HepG2 (cell line): ENCODE measurements at regions not wholly inside any gene's neighbourhood (a gene's known extent, or its start where the extent isn't known, plus 50 kb on each side); places are given as distances from the start of the nearest gene placed in this dataset.

ENCODE experiments used
- ARID2 ChIP-seq: sonication (generic); formaldehyde crosslinking; IDR thresholded peaks from 2 replicates; pipeline ENCODE4 v1.8.1; 2022; ENCODE audit warnings: mild to moderate bottlenecking, missing genetic modification reagents, borderline replicate concordance
- ARNTL ChIP-seq: sonication (generic); formaldehyde crosslinking; IDR thresholded peaks from 2 replicates; pipeline ENCODE4 v1.4.0; 2020; ENCODE audit warnings: mild to moderate bottlenecking, missing genetic modification reagents
- BATF2 ChIP-seq: sonication (generic); formaldehyde crosslinking; IDR thresholded peaks from 2 replicates; pipeline ENCODE4 v1.8.0; 2022; ENCODE audit warnings: mild to moderate bottlenecking, missing genetic modification reagents, moderate library complexity
- CHCHD3 ChIP-seq: sonication (generic); formaldehyde crosslinking; IDR thresholded peaks from 2 replicates; pipeline ENCODE4 v1.8.0; 2022; ENCODE audit warnings: mild to moderate bottlenecking, missing genetic modification reagents, moderate library complexity
- MIER3 ChIP-seq: IDR thresholded peaks from 2 replicates; pipeline ENCODE4 v1.6.1; 2016; ENCODE audit warnings: missing compliant biosample characterization, borderline replicate concordance
- ZNF264 ChIP-seq: sonication (generic); formaldehyde crosslinking; IDR thresholded peaks from 2 replicates; pipeline ENCODE4 v1.4.0; 2020; ENCODE audit warnings: missing genetic modification reagents
- ZNF318 ChIP-seq: sonication (generic); formaldehyde crosslinking; IDR thresholded peaks from 2 replicates; pipeline ENCODE4 v1.4.0; 2020; ENCODE audit warnings: mild to moderate bottlenecking, missing genetic modification reagents
- ZNF564 ChIP-seq: sonication (generic); formaldehyde crosslinking; IDR thresholded peaks from 2 replicates; pipeline ENCODE4 v1.8.1; 2023; ENCODE audit warnings: mild to moderate bottlenecking, missing genetic modification reagents
- ZNF605 ChIP-seq: sonication (generic); formaldehyde crosslinking; IDR thresholded peaks from 2 replicates; pipeline ENCODE4 v1.8.0; 2022; ENCODE audit warnings: mild to moderate bottlenecking, missing genetic modification reagents
- ZNF615 ChIP-seq: sonication (generic); formaldehyde crosslinking; IDR thresholded peaks from 2 replicates; pipeline ENCODE4 v1.5.0; 2020; ENCODE audit warnings: mild to moderate bottlenecking, missing genetic modification reagents, borderline replicate concordance
- ZNF776 ChIP-seq: sonication (generic); formaldehyde crosslinking; IDR thresholded peaks from 2 replicates; pipeline ENCODE4 v1.4.0; 2020; ENCODE audit warnings: mild to moderate bottlenecking, missing genetic modification reagents
- ZNF790 ChIP-seq: sonication (generic); formaldehyde crosslinking; IDR thresholded peaks from 2 replicates; pipeline ENCODE4 v1.8.0; 2022; ENCODE audit warnings: missing genetic modification reagents, mild to moderate bottlenecking, borderline replicate concordance
- TF ChIP-seq, protein P1 (sequence below): sonication (generic); formaldehyde crosslinking; IDR thresholded peaks from 2 replicates; pipeline ENCODE4 v1.5.1; 2020; ENCODE audit warnings: missing genetic modification reagents, mild to moderate bottlenecking, borderline replicate concordance
- TF ChIP-seq, protein P2 (sequence below): sonication (generic); formaldehyde crosslinking; IDR thresholded peaks from 2 replicates; pipeline ENCODE4 v1.4.0; 2020; ENCODE audit warnings: mild to moderate bottlenecking, missing genetic modification reagents
- TF ChIP-seq, protein P3 (sequence below): IDR thresholded peaks from 2 replicates; pipeline ENCODE4 v1.6.1; 2016; ENCODE audit warnings: low read depth

GRCh38 chr2:42924418-42924886 is 132.1 kb upstream of the HAAO start (continued):
- TF ChIP-seq ZNF615 (CRISPR knock-in tag) (0 out of 2 replicates have a peak, but pooled peaks have one; percentile 29), MIER3 (CRISPR knock-in tag) (0 out of 2 replicates have a peak, but pooled peaks have one; percentile 51), ZNF318 (CRISPR knock-in tag) (0 out of 2 replicates have a peak, but pooled peaks have one; percentile 73), ZNF264 (no peak), ZNF564 (CRISPR knock-in tag) (peak; percentile 30; the same call in 1 of the 2 replicates), ZNF790 (CRISPR knock-in tag) (no peak), BATF2 (CRISPR knock-in tag) (peak; percentile 32; the same call in 1 of the 2 replicates), ZNF776 (CRISPR knock-in tag) (no peak), ARID2 (CRISPR knock-in tag) (peak; percentile 64), ARNTL (CRISPR knock-in tag) (peak; percentile 83), CHCHD3 (CRISPR knock-in tag) (0 out of 2 replicates have a peak, but pooled peaks have one; percentile 73), ZNF605 (CRISPR knock-in tag) (peak; percentile 10; the same call in 1 of the 2 replicates)
- TF ChIP-seq, protein P1, sequence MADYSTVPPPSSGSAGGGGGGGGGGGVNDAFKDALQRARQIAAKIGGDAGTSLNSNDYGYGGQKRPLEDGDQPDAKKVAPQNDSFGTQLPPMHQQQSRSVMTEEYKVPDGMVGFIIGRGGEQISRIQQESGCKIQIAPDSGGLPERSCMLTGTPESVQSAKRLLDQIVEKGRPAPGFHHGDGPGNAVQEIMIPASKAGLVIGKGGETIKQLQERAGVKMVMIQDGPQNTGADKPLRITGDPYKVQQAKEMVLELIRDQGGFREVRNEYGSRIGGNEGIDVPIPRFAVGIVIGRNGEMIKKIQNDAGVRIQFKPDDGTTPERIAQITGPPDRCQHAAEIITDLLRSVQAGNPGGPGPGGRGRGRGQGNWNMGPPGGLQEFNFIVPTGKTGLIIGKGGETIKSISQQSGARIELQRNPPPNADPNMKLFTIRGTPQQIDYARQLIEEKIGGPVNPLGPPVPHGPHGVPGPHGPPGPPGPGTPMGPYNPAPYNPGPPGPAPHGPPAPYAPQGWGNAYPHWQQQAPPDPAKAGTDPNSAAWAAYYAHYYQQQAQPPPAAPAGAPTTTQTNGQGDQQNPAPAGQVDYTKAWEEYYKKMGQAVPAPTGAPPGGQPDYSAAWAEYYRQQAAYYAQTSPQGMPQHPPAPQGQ (CRISPR knock-in tag) = no peak
- TF ChIP-seq, protein P2, sequence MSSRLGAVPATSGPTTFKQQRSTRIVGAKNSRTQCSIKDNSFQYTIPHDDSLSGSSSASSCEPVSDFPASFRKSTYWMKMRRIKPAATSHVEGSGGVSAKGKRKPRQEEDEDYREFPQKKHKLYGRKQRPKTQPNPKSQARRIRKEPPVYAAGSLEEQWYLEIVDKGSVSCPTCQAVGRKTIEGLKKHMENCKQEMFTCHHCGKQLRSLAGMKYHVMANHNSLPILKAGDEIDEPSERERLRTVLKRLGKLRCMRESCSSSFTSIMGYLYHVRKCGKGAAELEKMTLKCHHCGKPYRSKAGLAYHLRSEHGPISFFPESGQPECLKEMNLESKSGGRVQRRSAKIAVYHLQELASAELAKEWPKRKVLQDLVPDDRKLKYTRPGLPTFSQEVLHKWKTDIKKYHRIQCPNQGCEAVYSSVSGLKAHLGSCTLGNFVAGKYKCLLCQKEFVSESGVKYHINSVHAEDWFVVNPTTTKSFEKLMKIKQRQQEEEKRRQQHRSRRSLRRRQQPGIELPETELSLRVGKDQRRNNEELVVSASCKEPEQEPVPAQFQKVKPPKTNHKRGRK (CRISPR knock-in tag) = 0 out of 2 replicates have a peak, but pooled peaks have one; percentile 55
- TF ChIP-seq, protein P3, sequence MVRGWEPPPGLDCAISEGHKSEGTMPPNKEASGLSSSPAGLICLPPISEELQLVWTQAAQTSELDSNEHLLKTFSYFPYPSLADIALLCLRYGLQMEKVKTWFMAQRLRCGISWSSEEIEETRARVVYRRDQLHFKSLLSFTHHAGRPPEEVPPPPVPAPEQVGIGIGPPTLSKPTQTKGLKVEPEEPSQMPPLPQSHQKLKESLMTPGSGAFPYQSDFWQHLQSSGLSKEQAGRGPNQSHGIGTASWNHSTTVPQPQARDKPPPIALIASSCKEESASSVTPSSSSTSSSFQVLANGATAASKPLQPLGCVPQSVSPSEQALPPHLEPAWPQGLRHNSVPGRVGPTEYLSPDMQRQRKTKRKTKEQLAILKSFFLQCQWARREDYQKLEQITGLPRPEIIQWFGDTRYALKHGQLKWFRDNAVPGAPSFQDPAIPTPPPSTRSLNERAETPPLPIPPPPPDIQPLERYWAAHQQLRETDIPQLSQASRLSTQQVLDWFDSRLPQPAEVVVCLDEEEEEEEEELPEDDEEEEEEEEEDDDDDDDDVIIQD (CRISPR knock-in tag) = no peak
